HG02870 (cell line): ENCODE measurements at regions not wholly inside any gene's neighbourhood (a gene's known extent, or its start where the extent isn't known, plus 50 kb on each side); places are given as distances from the start of the nearest gene placed in this dataset.

Source experiments
- ATAC-seq: cut with Tn5 transposase; IDR thresholded peaks from one replicate; pipeline ENCODE4 v1.9.1; 2021; ENCODE audit warnings: mild to moderate bottlenecking, moderate library complexity; ENCODE audit not compliant: unreplicated experiment

GRCh38 chr20:12353842-12354241 lies 436.1 kb downstream of the BTBD3 start:
- ATAC-seq = no peak

DNA sequence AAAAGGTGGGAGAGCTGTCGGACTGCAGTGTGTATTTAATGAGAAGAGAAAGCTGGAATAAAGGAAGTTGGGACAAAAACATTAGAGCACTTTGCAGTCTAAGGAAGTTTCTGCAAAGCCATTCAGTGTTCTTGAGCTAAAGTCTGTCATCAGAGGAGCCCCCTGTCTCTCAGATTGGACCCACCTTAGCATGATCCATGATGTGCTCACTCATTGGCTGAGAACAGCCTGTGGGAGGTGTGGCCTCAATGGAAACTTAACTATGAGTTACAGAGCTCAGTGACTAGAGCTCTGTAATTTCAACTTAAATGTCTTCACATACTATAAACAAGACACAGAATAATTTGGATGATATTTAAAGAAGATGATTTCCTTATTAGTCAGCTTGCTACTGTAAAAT lies 437.0 kb downstream of the BTBD3 start:
- ATAC-seq = no peak

GRCh38 chr20:12355185-12355584 lies 437.5 kb downstream of the BTBD3 start:
- ATAC-seq = no peak

- ATAC-seq = no peak
Observed at GRCh38 chr20:12358006-12358654, 440.4 kb downstream of the BTBD3 start.

DNA sequence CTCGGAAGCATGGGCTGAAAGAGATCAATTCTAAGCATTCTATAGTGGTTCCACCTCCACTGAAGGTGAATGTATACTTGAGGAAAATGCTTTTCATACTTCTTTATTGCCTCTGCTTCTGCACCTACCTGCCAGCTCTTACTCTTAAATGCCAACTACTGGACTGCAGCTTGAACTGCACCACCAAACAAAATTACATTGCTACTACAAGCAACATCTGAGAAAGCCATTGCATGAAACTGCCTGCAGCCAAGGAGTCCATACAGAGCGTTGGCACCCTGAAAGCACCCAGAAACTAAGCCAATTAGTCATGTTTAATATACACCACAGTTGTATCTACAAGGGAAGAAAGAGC lies 440.9 kb downstream of the BTBD3 start:
- no peak for ATAC-seq

DNA sequence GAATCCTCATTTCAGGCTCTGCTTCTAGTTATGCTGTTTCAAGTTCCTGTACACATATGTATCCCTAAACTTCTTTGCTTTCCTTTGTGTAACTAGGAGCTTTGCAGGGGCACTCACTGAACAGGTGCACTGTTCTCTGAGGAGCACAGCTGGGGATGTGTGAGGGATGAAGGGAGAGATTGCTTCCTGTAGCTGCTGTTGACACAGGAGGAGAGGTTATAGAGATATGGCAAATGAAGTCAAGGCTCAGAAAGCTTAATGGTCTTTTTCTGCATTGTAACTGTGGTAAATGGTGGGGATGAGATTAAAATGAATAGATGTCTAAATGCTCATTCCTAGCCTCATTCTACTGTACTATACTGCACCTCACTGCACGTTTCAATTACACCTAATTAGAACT lies 454.3 kb downstream of the BTBD3 start:
- no peak for ATAC-seq

DNA sequence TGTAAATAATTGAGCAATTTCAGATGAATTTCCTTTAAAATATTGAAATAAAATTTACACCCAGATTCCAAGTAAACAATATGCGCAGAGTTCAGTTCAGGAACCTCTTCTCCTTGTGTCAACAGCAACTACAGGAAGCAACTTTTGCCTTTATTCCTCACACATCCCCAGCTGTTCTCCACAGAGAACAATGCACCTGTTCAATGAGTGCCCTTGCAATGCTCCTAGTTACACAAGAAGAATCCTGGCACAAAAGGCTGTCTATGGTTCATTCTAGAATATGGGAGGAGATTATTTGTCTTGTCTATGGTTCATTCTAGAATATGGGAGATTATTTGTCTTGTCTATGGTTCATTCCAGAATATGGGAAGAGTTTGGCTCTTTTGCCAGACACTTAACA lies 454.9 kb downstream of the BTBD3 start:
- ATAC-seq = no peak

GRCh38 chr20:12375967-12376366 lies 458.3 kb downstream of the BTBD3 start:
- no peak for ATAC-seq

DNA sequence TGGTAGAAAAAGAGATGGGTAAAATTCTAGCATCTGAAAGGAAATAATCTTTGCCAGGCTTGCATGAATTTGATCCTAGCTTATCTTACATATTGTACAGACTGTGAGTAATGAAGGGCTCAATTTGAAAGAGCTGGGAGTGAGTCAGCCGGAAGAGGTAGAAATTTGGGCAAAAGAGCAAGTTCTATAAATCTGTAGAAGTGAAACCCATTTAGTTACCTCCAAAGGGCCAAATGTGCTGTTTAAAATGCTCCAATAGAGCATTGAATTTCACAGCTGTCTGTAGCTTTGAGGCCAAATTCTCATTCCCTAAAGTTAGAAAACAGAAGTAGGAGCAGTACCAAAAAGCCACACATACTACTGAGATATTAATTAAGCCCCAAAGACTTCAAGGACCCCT lies 466.1 kb downstream of the BTBD3 start:
- ATAC-seq = no peak

- no peak for ATAC-seq
Observed at GRCh38 chr20:12386821-12387220, 469.1 kb downstream of the BTBD3 start.

DNA sequence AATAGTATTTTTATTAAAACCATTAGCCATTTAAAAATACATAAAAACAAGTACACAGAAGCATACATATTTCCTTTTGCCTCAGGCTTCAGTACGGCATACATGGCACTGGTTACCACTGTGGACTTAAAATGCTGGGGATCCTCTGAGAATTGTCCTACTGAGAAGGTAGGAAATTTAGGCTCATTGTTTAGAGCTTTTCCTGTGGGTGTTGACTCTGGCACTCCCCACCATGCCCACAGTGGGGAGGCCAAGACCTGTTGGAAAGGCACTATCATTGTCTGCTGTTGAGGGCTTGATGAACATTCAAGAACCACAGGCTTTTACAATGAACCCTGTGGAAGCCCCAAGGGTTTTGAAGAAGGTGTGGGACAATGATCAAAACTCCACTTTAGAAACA lies 473.4 kb downstream of the BTBD3 start:
- no peak for ATAC-seq

GRCh38 chr20:12394786-12395185 lies 477.1 kb downstream of the BTBD3 start:
- no peak for ATAC-seq

DNA sequence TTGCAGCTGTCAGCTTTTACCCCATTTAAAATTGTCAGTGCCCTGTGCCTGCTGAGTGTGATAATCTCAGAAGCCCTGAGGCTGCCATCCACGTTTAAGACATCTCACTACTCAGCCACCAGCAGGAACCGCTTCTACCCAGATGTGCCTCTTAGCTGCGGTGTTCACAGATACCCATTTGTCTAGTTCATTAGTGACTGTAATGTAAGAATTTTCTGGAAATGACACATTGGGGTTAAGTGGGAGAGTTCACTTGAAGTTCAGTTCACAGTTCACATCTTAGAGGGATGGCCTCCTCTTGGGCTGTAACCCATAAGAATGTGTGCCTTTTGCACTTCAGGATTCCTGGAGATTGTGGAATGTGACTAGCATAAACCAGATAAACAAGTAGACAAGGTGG lies 477.7 kb downstream of the BTBD3 start:
- no peak for ATAC-seq

DNA sequence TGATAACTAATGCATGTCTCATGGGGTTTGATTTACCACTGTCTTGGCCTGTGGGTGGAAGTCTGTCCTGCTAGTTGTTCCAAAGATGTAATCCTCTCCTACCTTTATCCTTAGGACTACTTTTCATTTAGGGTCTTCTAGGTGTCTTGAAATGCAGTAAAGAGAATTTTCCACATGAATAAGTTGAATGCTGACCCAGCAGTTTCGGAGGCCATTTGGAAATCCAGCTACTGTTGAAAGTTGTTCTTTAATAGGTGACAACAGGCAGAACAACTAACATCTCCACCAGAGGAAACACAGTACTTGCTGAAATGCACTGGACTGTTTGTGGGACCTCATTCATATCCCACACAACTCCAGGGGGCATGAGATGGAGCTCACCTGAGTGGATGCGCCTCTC lies 478.1 kb downstream of the BTBD3 start:
- no peak for ATAC-seq

- ATAC-seq = no peak
Observed at GRCh38 chr20:12399110-12399836, 481.6 kb downstream of the BTBD3 start.

DNA sequence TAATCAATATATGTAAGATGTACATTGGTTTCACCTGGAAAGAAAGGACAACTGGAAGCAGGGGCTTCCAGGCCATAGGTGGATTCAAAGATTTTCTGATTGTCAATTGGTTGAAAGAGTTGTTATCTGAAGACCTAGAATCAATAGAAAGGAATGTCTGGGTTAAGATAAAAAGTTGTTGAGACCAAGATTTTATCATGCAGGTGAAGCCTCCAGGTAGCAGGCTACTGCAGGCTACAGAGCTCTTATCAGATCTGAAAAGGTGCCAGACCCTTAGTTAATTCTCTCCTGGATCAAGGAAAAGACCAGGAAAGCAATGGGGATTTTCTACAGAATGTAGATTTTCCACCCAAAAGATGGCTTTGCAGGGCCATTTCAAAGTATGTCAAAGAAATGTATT lies 487.2 kb downstream of the BTBD3 start:
- ATAC-seq = no peak

DNA sequence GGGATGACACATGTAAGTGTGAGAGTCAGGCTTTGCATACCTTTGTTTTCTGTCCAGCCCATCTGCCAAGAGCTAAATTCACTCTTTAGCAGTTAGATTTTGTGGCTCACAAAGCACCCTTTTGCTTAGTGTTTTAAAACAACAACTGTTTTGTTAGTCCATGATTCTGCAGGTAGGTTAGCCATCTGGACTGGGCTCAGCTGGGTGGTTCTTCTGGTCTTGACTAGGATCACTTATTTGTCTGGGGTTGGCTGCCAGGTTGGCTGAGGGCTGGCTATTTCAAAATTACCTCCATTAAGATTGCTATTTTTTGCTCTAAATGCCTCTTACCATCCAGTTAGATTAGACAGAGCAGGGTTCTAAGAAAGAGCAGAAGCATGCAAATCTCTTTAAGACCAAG lies 489.3 kb downstream of the BTBD3 start:
- no peak for ATAC-seq

DNA sequence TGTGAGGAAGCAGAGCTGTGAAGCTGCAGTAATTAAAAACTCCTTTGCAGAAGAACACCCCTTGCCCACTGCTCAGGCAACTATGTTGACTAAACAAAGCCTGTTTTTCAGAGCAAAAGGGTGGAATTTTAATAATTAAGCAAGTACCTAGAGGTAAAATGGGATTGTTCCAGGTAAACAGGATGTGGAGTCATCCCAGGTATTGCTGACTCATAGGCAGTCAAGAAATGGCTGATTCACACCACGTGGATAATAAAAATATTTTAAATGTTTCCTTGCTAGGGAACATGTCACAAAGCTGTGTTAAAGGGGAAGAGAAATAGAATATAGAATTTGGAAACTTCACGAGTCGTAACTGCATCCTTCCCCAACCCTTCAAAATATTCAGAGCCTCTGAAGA lies 491.8 kb downstream of the BTBD3 start:
- no peak for ATAC-seq

GRCh38 chr20:12410783-12411182 lies 493.1 kb downstream of the BTBD3 start:
- ATAC-seq = no peak

DNA sequence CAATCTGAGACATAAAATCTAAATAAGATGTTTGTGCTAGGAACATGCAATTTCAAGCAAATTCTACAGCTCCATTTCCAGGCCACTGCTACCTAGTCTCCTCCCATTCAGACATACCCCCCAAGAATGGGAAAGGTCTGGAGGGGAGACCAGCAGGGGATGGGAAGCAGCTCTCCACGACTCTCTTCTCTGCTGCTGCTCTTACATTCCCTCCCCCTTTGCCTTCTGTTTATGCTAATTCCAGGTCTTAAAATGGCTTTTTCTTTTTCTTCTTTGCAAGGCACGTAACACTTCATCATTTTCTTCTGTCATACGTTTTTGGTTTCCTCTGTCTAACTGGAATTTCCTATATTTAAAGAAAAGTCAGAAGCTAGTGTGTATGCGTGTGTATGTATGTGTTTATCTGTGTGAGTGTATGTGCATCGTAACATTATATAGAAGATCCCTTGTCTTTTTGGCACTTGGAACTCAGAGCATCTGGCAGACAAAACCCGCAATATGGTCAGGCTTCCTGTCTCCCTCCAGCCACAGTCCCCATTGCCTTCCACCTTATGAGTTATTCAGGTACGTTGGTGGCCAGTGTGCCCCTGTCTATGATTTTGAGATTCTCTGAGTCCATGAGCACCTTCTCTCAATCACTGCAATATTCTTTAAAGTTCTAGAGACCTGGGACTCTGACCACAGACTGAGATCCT lies 493.7 kb downstream of the BTBD3 start:
- no peak for ATAC-seq

DNA sequence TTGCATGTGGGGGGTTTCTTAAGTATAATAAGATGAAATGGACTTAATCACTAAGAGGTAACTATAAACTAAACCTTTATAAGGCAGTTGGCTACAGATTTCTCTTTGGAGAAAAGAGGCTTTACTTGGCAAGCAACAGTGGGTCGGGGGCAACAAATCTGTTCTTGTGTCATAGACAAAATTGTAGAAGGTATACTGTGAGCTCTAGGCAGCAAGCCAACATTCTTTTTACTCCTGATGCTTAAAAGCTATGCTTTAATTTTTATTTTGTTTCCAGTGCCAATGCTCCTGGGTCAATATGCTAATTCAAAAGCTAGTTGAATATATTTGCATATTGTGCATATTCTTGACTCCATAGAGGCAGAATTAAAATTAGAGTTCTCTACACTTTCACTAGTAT lies 495.4 kb downstream of the BTBD3 start:
- ATAC-seq = no peak
